Fibroblast of lung (primary cell): ENCODE measurements at regions not wholly inside any gene's neighbourhood (a gene's known extent, or its start where the extent isn't known, plus 50 kb on each side); places are given as distances from the start of the nearest gene placed in this dataset.

ENCODE experiments used
- EZH2 ChIP-seq: IDR thresholded peaks from 2 replicates; pipeline ENCODE4 v1.5.1; 2012; ENCODE audit warnings: low read length, control low read depth, mild to moderate bottlenecking; ENCODE audit errors: missing control alignments
- TF ChIP-seq, protein P1 (sequence below), 2 donors: IDR thresholded peaks in 1 of 2; conservative IDR thresholded peaks in 1 of 2; 1 replicate in 1 of 2; 2 replicates in 1 of 2; pipeline ENCODE4 v1.5.1; 2011 to 2012; ENCODE audit warnings: low read length in 2 of 2, control low read depth in 1 of 2, inconsistent platforms in 1 of 2, low read depth in 1 of 2, mild to moderate bottlenecking in 1 of 2

DNA sequence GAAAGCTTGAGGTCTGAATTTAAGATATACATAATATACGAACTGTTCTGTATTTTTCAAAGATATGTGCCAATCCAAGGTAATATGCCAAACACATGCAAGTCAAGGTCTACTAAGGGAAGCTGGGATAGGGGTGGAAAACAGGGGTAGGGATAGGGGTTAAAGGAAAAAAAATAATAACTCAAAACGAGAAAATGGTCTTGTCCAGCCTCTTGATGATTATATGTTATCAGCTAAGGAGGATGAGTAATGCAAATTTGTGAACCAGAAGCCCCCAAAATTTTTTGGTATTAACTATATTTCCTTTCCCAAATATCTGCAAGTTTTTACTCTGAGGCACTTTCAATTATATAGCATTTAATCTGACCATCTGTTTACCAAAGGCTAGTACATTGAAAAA, 219.3 kb downstream of the ZEB2 start:
- TF ChIP-seq, protein P1, sequence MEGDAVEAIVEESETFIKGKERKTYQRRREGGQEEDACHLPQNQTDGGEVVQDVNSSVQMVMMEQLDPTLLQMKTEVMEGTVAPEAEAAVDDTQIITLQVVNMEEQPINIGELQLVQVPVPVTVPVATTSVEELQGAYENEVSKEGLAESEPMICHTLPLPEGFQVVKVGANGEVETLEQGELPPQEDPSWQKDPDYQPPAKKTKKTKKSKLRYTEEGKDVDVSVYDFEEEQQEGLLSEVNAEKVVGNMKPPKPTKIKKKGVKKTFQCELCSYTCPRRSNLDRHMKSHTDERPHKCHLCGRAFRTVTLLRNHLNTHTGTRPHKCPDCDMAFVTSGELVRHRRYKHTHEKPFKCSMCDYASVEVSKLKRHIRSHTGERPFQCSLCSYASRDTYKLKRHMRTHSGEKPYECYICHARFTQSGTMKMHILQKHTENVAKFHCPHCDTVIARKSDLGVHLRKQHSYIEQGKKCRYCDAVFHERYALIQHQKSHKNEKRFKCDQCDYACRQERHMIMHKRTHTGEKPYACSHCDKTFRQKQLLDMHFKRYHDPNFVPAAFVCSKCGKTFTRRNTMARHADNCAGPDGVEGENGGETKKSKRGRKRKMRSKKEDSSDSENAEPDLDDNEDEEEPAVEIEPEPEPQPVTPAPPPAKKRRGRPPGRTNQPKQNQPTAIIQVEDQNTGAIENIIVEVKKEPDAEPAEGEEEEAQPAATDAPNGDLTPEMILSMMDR (conservative IDR thresholded peaks at IDR 0.05 in 1 of 2, IDR thresholded peaks at IDR 0.05 in 1 of 2; ENCODE audit: low read depth in 1 of 2, low read length in 2 of 2), result no peak
- TF ChIP-seq EZH2, result no peak
